WTC11 (cell line): ENCODE measurements at regions not wholly inside any gene's neighbourhood (a gene's known extent, or its start where the extent isn't known, plus 50 kb on each side); places are given as distances from the start of the nearest gene placed in this dataset.
A peak's percentile ranks its signal among the peaks of the same experiment; 100 is the strongest.

Experiments used
- ATAC-seq: fragments of 200-7000 bp; cut with Tn5 transposase; 2 replicates; pipeline ENCODE4 v1.10.0; 2021; ENCODE audit warnings: mild to moderate bottlenecking, moderate library complexity
- CTCF ChIA-PET: fragments of 300-600 bp; sonication (Branson Sonifier 250); formaldehyde crosslinking; loops from one replicate; lab custom pipeline; 2021; ENCODE audit warnings: antibody characterized with exemption; lab: Charles Lee
- POLR2A ChIA-PET: fragments of 350-600 bp; sonication (Branson Sonifier 250); formaldehyde crosslinking; loops from one replicate; lab custom pipeline; 2021; ENCODE audit warnings: antibody characterized with exemption; lab: Charles Lee
- DNase-seq: peaks from one replicate; pipeline ENCODE4 v3.0.0; 2021; ENCODE audit warnings: low spot score
- H3K27ac Mint-ChIP-seq: 2 replicates; pipeline ENCODE4 v1.8.0; 2021; ENCODE audit warnings: mixed read lengths
- H3K27me3 Mint-ChIP-seq: 2 replicates; pipeline ENCODE4 v1.8.0; 2021; ENCODE audit warnings: low read depth, mild to moderate bottlenecking, moderate library complexity, mixed read lengths
- H3K36me3 Mint-ChIP-seq: 2 replicates; pipeline ENCODE4 v1.8.0; 2021; ENCODE audit warnings: mixed read lengths
- H3K4me1 Mint-ChIP-seq: 2 replicates; pipeline ENCODE4 v1.8.0; 2022; ENCODE audit warnings: mixed read lengths
- H3K4me3 Mint-ChIP-seq: 2 replicates; pipeline ENCODE4 v1.8.0; 2021; ENCODE audit warnings: mild to moderate bottlenecking, moderate library complexity, mixed read lengths
- H3K9me3 Mint-ChIP-seq: 2 replicates; pipeline ENCODE4 v1.8.0; 2021; ENCODE audit warnings: mixed read lengths
- AFF4 ChIP-seq: sonication (generic); formaldehyde crosslinking; IDR thresholded peaks from 2 replicates; pipeline ENCODE4 v1.8.1; 2023; ENCODE audit warnings: mild to moderate bottlenecking, missing genetic modification reagents, borderline replicate concordance
- ATF2 ChIP-seq: sonication (generic); formaldehyde crosslinking; IDR thresholded peaks from 2 replicates; pipeline ENCODE4 v1.8.1; 2022; ENCODE audit warnings: low read depth, missing genetic modification reagents, borderline replicate concordance
- ESRRA ChIP-seq: sonication (generic); formaldehyde crosslinking; IDR thresholded peaks from 2 replicates; pipeline ENCODE4 v1.8.1; 2022; ENCODE audit warnings: mild to moderate bottlenecking, missing genetic modification reagents, borderline replicate concordance
- HMGA2 ChIP-seq: fragments of 250-450 bp; sonication (Bioruptor Pico); IDR thresholded peaks from 2 replicates; pipeline ENCODE4 v1.4.0; 2021; ENCODE audit warnings: mild to moderate bottlenecking, moderate library complexity
- JUN ChIP-seq: sonication (generic); formaldehyde crosslinking; IDR thresholded peaks from 2 replicates; pipeline ENCODE4 v1.8.0; 2023; ENCODE audit warnings: mild to moderate bottlenecking, missing genetic modification reagents
- MLX ChIP-seq: sonication (generic); formaldehyde crosslinking; IDR thresholded peaks from 2 replicates; pipeline ENCODE4 v1.8.1; 2023; ENCODE audit warnings: mild to moderate bottlenecking, missing genetic modification reagents, moderate library complexity
- ZNF317 ChIP-seq: sonication (generic); formaldehyde crosslinking; IDR thresholded peaks from 2 replicates; pipeline ENCODE4 v1.8.1; 2023; ENCODE audit warnings: low read depth, mild to moderate bottlenecking, moderate library complexity, missing genetic modification reagents, borderline replicate concordance
- ZNF532 ChIP-seq: fragments of 250-450 bp; sonication (Bioruptor Pico); IDR thresholded peaks from 2 replicates; pipeline ENCODE4 v1.9.0; 2021; ENCODE audit warnings: mild to moderate bottlenecking, borderline replicate concordance
- TF ChIP-seq, protein P1 (sequence below): sonication (generic); formaldehyde crosslinking; IDR thresholded peaks from 2 replicates; pipeline ENCODE4 v1.8.0; 2022; ENCODE audit warnings: mild to moderate bottlenecking, missing genetic modification reagents
- TF ChIP-seq, protein P2 (sequence below): sonication (generic); formaldehyde crosslinking; IDR thresholded peaks from 2 replicates; pipeline ENCODE4 v1.8.1; 2023; ENCODE audit warnings: mild to moderate bottlenecking, missing genetic modification reagents

GRCh38 chr5:152171888-152172287, 233.2 kb downstream of the NMUR2 start:
- Mint-ChIP-seq H3K27me3 (no peaks in the 10 kb centered on the region; the same call in 1 of the 2 replicates), H3K27ac (no peak overlapping the region), H3K9me3 (peaks cover 4% of the 10 kb centered on the region; the same call in 1 of the 2 replicates), H3K36me3 (no peaks in the 10 kb centered on the region; the same call in 1 of the 2 replicates), H3K4me1 (peaks cover 49% of the 10 kb centered on the region), H3K4me3 (no peak overlapping the region)
- TF ChIP-seq AFF4 (CRISPR knock-in tag) (no peak), ZNF532 (no peak), ATF2 (CRISPR knock-in tag) (no peak), MLX (CRISPR knock-in tag) (no peak), ZNF317 (no peak)
- TF ChIP-seq, protein P1, sequence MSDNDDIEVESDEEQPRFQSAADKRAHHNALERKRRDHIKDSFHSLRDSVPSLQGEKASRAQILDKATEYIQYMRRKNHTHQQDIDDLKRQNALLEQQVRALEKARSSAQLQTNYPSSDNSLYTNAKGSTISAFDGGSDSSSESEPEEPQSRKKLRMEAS, result no peak
- TF ChIP-seq, protein P2, sequence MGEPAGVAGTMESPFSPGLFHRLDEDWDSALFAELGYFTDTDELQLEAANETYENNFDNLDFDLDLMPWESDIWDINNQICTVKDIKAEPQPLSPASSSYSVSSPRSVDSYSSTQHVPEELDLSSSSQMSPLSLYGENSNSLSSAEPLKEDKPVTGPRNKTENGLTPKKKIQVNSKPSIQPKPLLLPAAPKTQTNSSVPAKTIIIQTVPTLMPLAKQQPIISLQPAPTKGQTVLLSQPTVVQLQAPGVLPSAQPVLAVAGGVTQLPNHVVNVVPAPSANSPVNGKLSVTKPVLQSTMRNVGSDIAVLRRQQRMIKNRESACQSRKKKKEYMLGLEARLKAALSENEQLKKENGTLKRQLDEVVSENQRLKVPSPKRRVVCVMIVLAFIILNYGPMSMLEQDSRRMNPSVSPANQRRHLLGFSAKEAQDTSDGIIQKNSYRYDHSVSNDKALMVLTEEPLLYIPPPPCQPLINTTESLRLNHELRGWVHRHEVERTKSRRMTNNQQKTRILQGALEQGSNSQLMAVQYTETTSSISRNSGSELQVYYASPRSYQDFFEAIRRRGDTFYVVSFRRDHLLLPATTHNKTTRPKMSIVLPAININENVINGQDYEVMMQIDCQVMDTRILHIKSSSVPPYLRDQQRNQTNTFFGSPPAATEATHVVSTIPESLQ (CRISPR knock-in tag), result no peak
- CTCF ChIA-PET, result interaction anchor here (0.9 to 1.1 kb wide), 2 partner anchors 12 to 343 kb away, joined by 3 to 4 read pairs; no protein-coding TSS in a partner anchor
- DNase-seq, result no peak
- ATAC-seq, result peak; percentile 71
- POLR2A ChIA-PET, result no interaction called here

DNA sequence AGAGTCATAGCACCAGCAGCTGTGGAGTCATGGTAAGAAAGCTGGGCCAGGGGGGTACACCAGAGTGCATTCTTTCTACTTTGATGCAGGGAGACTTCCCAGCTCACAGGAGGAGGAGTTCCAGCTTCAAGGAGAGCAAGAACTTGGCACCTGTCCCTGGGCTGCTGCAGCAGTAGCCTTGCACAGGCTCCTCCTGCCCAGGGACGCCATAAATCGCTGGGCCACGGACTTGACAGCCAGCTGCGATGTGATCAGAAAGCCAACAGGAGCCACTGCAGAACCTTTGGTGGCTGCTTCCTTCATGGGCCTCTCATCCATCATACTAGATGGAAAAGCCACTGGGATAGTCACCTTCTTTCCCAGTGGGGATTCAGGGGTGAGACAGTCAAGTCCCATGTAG, 234.7 kb downstream of the NMUR2 start:
- no peak overlapping the region for H3K4me3 Mint-ChIP-seq
- ChIA-PET CTCF (interaction anchor here (0.6 to 1.8 kb wide), 2 partner anchors 245 to 345 kb away, joined by 3 to 9 read pairs; partner anchors contain the start of gene GLRA1), POLR2A (no interaction called here)
- peaks cover 4% of the 10 kb centered on the region; the same call in 1 of the 2 replicates for H3K9me3 Mint-ChIP-seq
- no peaks in the 10 kb centered on the region; the same call in 1 of the 2 replicates for H3K27me3 Mint-ChIP-seq
- DNase-seq (peak; percentile 15), ATAC-seq (peak; percentile 34; the same call in 1 of the 2 replicates)
- H3K27ac Mint-ChIP-seq, result no peak overlapping the region
- H3K4me1 Mint-ChIP-seq, result peaks cover 46% of the 10 kb centered on the region
- TF ChIP-seq JUN (CRISPR knock-in tag) (no peak), HMGA2 (CRISPR knock-in tag) (no peak), ATF2 (CRISPR knock-in tag) (no peak), ESRRA (CRISPR knock-in tag) (no peak)
- no peaks in the 10 kb centered on the region; the same call in 1 of the 2 replicates for H3K36me3 Mint-ChIP-seq
